Coronary artery (tissue), 2 donors: ENCODE measurements at regions not wholly inside any gene's neighbourhood (a gene's known extent, or its start where the extent isn't known, plus 50 kb on each side); places are given as distances from the start of the nearest gene placed in this dataset.

Experiments used
- DNase-seq: peaks from one replicate; pipeline ENCODE4 v3.0.0-alpha.2; 2017; ENCODE audit warnings: low spot score
- H3K27ac ChIP-seq, 2 donors: fragments of 200-600 bp; sonication (generic); one replicate each; pipeline ENCODE4 v1.5.1; 2016 to 2019
- H3K4me3 ChIP-seq: fragments of 200-600 bp; sonication (generic); 2 replicates; pipeline ENCODE4 v1.5.1; 2016; ENCODE audit warnings: mild to moderate bottlenecking, moderate library complexity
- CTCF ChIP-seq: fragments of 200-600 bp; sonication (generic); IDR thresholded peaks from one replicate; pipeline ENCODE4 v1.5.1; 2019; ENCODE audit warnings: antibody characterized with exemption

- H3K4me3 ChIP-seq, result no peak overlapping the region
- no peak overlapping the region for H3K27ac ChIP-seq
- DNase-seq, result no peak
- TF ChIP-seq CTCF, result no peak
Observed at GRCh38 chr3:83934192-83935021, 1024.4 kb upstream of the CADM2 start.

GRCh38 chr3:83938491-83938890, 1020.3 kb upstream of the CADM2 start:
- DNase-seq, result no peak
- H3K27ac ChIP-seq, result no peak overlapping the region
- no peak for TF ChIP-seq CTCF
- no peak overlapping the region for H3K4me3 ChIP-seq

- DNase-seq, result no peak
- TF ChIP-seq CTCF, result no peak
- no peak overlapping the region for H3K27ac ChIP-seq
- no peak overlapping the region for H3K4me3 ChIP-seq
Observed at GRCh38 chr3:83941990-83942745, 1016.6 kb upstream of the CADM2 start.

GRCh38 chr3:83946049-83946448, 1012.7 kb upstream of the CADM2 start:
- Histone ChIP-seq H3K27ac (no peak overlapping the region), H3K4me3 (no peak overlapping the region)
- no peak for DNase-seq
- TF ChIP-seq CTCF, result no peak

- no peak for DNase-seq
- no peak overlapping the region for H3K4me3 ChIP-seq
- no peak overlapping the region for H3K27ac ChIP-seq
- no peak for TF ChIP-seq CTCF
Observed at GRCh38 chr3:83946554-83946953, 1012.2 kb upstream of the CADM2 start.

GRCh38 chr3:83948771-83949170, 1010.0 kb upstream of the CADM2 start:
- TF ChIP-seq CTCF, result no peak
- Histone ChIP-seq H3K4me3 (no peak overlapping the region), H3K27ac (no peak overlapping the region)
- no peak for DNase-seq
